Neutrophil (primary cell): ENCODE measurements at regions not wholly inside any gene's neighbourhood (a gene's known extent, or its start where the extent isn't known, plus 50 kb on each side); places are given as distances from the start of the nearest gene placed in this dataset.

Experiments
- H3K27ac ChIP-seq: fragments of 200-600 bp; sonication (generic); 2 replicates; pipeline ENCODE4 v1.5.1; 2016; ENCODE audit warnings: mild to moderate bottlenecking, moderate library complexity
- H3K27me3 ChIP-seq: fragments of 200-600 bp; sonication (generic); 2 replicates; pipeline ENCODE4 v1.6.0; 2016; ENCODE audit warnings: mild to moderate bottlenecking
- H3K36me3 ChIP-seq: fragments of 200-600 bp; sonication (generic); 2 replicates; pipeline ENCODE4 v1.5.1; 2017
- H3K4me1 ChIP-seq, 2 experiments: fragments of 200-600 bp in 1 of 2; sonication (generic) in 1 of 2; 1 replicate in 1 of 2; 2 replicates in 1 of 2; pipeline versions ENCODE4 v1.5.1 to v1.6.1; 2013 to 2016; ENCODE audit warnings: low read depth in 1 of 2, low read length in 1 of 2, mild to moderate bottlenecking in 1 of 2, moderate library complexity in 1 of 2; ENCODE audit not compliant: control insufficient read depth in 1 of 2, insufficient read depth in 1 of 2
- H3K4me3 ChIP-seq, 2 experiments: fragments of 200-600 bp in 1 of 2; sonication (generic) in 1 of 2; 1 replicate in 1 of 2; 2 replicates in 1 of 2; pipeline ENCODE4 v1.5.1; 2013 to 2016; ENCODE audit warnings: low read depth in 1 of 2, low read length in 1 of 2, mild to moderate bottlenecking in 1 of 2, moderate library complexity in 1 of 2
- H3K9me3 ChIP-seq: fragments of 200-600 bp; sonication (generic); 2 replicates; pipeline ENCODE4 v1.5.1; 2016
- TF ChIP-seq, protein P1 (sequence below): fragments of 200-600 bp; sonication (generic); IDR thresholded peaks from 2 replicates; pipeline ENCODE4 v1.5.1; 2016; ENCODE audit warnings: antibody characterized with exemption

DNA sequence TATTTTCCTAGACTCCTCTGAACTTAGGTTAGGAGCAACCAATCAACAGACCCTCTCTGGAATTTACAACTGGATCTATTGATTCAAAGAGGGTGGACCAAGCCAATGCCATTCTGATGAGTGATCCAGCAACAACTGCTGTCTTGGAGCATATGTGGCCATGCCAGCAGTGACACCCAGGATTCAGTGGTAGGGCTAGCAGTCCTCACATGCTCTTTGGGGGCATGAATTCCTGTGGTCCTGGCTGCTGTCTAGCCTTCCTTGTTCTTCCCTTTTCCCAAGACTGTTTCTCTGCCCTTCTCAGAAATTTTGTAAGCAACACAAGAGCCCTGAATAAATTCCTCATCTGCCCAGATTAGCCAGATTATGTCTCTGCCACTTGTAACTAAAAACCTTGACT lies 61.5 kb upstream of the GATB start:
- H3K27ac ChIP-seq, result no peak overlapping the region

DNA sequence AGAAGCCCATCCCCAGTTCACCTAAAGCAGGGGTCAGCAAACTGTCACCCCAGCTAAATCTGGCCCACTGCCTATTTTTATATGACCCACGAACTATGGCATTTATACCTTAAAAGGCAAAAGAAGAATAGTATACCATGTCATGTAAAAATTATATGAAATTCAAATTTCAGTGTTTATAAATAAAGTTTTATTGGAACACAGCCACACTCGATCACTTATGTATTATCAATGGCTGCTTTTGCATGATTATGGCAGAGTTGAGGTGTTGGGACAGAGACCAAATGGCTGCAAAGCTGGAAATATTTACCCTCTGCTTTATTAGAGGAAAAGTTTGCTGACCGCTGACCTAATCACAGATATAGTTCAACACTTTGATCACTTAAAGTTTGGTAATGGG lies 59.2 kb upstream of the GATB start:
- Histone ChIP-seq H3K4me3 (no peak overlapping the region), H3K4me1 (no peaks in the 10 kb centered on the region), H3K9me3 (no peaks in the 10 kb centered on the region), H3K36me3 (no peaks in the 10 kb centered on the region), H3K27ac (no peak overlapping the region), H3K27me3 (peaks cover 16% of the 10 kb centered on the region)
- TF ChIP-seq, protein P1, sequence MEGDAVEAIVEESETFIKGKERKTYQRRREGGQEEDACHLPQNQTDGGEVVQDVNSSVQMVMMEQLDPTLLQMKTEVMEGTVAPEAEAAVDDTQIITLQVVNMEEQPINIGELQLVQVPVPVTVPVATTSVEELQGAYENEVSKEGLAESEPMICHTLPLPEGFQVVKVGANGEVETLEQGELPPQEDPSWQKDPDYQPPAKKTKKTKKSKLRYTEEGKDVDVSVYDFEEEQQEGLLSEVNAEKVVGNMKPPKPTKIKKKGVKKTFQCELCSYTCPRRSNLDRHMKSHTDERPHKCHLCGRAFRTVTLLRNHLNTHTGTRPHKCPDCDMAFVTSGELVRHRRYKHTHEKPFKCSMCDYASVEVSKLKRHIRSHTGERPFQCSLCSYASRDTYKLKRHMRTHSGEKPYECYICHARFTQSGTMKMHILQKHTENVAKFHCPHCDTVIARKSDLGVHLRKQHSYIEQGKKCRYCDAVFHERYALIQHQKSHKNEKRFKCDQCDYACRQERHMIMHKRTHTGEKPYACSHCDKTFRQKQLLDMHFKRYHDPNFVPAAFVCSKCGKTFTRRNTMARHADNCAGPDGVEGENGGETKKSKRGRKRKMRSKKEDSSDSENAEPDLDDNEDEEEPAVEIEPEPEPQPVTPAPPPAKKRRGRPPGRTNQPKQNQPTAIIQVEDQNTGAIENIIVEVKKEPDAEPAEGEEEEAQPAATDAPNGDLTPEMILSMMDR, result no peak

More for the DNA sequence above, 61.5 kb upstream of the GATB start:
- H3K36me3 ChIP-seq, result no peaks in the 10 kb centered on the region
- H3K9me3 ChIP-seq, result no peaks in the 10 kb centered on the region
- H3K4me1 ChIP-seq, result no peaks in the 10 kb centered on the region
- peaks cover 16% of the 10 kb centered on the region for H3K27me3 ChIP-seq
- H3K4me3 ChIP-seq, result no peak overlapping the region
- TF ChIP-seq, protein P1, result no peak

DNA sequence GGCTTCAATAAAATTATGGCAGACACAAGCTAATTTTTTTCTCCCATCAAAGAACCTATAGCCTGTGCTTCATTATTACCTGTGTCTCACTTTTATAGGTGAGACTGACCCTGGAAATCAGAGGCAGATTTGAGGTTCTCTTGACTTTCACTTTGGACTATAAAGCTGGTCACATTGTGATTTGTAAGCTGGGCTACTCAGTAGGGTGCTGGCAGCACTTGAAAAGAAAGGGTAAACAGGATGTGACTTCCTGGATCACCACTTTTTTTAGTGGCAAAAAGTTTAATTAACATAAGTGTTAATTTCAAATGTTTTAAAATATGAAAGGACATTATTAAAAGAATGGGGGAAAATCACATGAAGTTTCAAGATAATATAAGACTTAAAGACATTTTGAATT lies 50.6 kb upstream of the GATB start:
- no peak overlapping the region for H3K27ac ChIP-seq
- no peaks in the 10 kb centered on the region for H3K4me1 ChIP-seq
- H3K9me3 ChIP-seq, result no peaks in the 10 kb centered on the region

More for the DNA sequence above, 50.6 kb upstream of the GATB start:
- TF ChIP-seq, protein P1, result no peak
- H3K36me3 ChIP-seq, result no peaks in the 10 kb centered on the region
- peaks cover 6% of the 10 kb centered on the region for H3K27me3 ChIP-seq
- no peak overlapping the region for H3K4me3 ChIP-seq
